HG02870 (cell line): ENCODE measurements at regions not wholly inside any gene's neighbourhood (a gene's known extent, or its start where the extent isn't known, plus 50 kb on each side); places are given as distances from the start of the nearest gene placed in this dataset.
"Not testable (repeated sequence)": the region's sequence is repeated elsewhere in the genome, so short reads cannot be mapped to it uniquely, and the experiment has no call there.

Source experiments
- ATAC-seq: cut with Tn5 transposase; IDR thresholded peaks from one replicate; pipeline ENCODE4 v1.9.1; 2021; ENCODE audit warnings: mild to moderate bottlenecking, moderate library complexity; ENCODE audit not compliant: unreplicated experiment

- no peak for ATAC-seq
Observed at GRCh38 chr12:114504311-114504710, 98.4 kb upstream of the TBX5 start.

GRCh38 chr12:114501474-114501807 is 95.5 kb upstream of the TBX5 start:
- ATAC-seq = no peak

DNA sequence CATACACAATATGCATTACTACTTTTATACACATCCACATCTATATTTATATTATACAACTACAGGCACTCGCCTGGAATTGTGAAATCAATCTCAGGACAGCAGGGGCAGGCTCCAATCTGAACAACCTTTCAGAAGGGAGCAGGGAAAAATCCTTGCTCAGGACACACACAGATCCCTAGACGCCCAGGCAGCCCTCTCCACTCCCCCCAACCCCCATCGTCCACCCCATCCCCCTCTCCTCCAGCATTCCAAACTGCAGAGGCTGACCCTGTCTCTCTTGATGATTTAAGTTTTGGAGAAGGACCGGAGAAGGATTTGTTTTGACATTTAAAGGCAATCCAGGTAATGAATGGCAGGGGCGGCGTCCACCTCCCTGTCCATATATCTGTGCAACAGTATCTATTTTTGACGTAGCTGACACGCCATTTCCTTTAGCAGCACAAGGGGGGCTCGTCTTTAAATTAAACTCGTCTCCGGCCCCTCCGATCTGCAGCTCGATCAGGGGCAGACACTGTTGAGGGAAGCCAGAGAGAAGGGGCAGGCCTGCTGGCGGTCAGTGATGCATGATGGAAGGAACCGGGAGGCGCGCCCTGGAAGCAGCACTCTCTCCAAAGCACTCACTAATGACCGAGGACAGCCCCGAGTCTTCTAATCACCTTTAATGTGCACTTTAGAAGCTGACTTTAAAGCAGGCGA is 95.0 kb upstream of the TBX5 start:
- ATAC-seq = no peak

GRCh38 chr12:114500131-114500530 is 94.2 kb upstream of the TBX5 start:
- no peak for ATAC-seq

GRCh38 chr12:114499338-114499737 is 93.4 kb upstream of the TBX5 start:
- no peak for ATAC-seq

DNA sequence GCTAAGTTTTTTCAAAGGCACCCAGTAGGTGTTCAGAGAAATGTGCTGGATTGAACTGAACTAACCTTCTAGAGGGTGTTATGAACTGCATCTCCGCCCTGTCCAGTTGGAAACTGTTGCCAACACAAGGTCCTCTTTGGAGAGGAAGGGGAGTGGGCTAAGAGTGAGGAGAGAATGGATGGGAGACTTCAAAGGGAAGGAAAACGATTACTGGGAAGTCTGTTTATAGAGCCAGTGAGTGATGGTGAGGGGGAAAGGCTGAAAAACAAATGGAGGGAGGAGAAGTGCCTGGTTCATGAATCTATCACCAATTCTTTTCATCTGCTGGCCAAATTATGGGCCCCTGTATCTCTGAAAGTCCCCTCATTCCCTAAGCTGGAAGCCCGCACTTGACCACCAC is 86.0 kb upstream of the TBX5 start:
- ATAC-seq = no peak

DNA sequence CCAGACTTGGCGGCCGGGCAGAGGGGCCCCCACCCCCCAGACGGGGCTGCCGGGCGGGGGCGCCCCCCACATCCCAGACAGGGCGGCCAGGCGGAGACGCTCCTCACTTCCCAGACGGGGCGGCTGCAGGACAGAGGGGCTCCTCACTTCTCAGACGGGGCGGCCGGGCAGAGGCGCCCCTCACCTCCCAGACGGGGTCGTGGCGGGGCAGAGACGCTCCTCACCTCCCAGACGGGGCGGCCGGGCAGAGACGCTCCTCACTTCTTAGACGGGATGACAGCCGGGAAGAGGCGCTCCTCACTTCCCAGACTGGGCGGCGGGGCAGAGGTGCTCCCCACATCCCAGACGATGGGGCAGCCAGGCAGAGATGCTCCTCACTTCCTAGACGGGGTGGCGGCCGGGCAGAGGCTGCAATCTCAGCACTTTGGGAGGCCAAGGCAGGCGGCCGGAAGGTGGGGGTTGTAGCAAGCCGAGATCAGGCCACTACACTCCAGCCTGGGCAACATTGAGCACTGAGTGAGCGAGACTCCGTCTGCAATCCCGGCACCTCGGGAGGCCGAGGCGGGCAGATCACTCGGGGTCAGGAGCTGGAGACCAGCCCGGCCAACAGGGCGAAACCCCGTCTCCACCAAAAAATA is 79.0 kb upstream of the TBX5 start:
- not testable (repeated sequence) for ATAC-seq

DNA sequence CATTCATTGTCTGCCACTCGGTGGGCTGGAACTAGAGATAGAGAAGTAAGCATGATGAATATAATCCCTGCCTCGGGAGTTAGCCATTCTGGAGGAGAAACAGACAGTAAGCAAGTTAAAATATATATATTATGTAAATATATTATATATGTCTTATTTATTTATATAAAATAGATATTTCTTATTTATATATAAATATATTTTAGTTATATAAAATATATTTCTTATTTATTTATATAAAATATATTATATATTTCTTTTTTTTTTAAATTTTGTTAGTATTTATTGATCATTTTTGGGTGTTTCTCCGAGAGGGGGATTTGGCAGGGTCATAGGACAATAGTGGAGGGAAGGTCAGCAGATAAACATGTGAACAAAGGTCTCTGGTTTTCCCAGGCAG is 78.1 kb upstream of the TBX5 start:
- no peak for ATAC-seq

DNA sequence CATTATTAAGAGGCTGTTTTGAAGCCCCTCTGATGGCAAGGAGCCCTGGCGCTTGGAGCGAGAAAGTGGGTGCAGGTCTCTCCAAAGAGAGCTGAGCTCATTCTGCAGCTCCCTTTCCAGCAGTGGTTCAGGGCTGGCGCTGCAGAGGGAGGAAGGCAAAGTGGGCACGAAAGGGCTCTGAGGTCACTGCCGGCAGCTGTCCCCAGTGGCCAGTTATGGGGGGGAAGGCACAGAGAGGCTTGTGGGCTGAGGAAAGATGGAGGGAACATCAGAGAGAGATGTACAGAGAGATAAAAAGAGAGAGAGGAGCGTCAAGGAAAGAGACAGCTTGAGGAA is 75.2 kb upstream of the TBX5 start:
- no peak for ATAC-seq

GRCh38 chr12:114480337-114481199 is 74.6 kb upstream of the TBX5 start:
- no peak for ATAC-seq

DNA sequence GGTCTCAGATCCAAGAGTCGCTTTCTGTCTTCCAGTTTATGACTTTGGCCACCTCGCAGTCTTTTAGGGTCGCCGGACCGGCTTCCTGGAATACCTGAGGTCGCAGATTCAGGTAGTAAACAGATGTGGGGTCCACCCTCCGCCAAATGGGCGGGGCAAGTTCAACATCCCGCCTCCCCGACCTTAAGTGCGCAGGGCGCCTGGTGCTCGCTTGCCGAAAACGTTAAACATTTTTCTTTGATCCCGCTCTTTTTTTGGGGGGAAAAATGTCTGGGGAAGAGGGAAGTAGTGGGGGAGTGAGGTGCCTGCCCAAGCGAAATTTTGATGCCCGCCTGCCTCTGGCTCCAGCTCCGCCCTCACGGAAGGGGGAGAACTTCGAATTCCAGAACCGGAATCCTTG is 73.9 kb upstream of the TBX5 start:
- no peak for ATAC-seq

DNA sequence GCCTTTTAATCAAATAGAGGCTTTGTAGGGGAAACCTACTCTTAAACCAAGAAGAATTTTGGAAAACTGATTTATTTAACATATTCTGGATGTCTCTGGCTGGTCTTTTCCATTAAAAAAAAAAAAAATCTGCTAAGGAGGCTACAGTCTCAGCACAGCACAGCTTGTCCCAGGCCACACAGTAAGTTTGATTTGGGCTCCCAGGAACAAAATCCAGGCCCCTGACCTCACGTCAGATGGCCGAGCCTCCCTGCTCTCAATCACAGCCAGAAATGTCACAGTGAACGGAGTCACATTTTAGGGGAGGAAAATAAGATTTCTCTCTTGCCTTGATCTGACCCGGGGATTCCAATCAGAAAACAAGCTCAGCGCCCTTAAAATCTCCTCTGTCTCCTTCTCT is 72.9 kb upstream of the TBX5 start:
- ATAC-seq = no peak

GRCh38 chr12:114477989-114478395 is 72.0 kb upstream of the TBX5 start:
- ATAC-seq = no peak

GRCh38 chr12:114476159-114476558 is 70.2 kb upstream of the TBX5 start:
- ATAC-seq = no peak

DNA sequence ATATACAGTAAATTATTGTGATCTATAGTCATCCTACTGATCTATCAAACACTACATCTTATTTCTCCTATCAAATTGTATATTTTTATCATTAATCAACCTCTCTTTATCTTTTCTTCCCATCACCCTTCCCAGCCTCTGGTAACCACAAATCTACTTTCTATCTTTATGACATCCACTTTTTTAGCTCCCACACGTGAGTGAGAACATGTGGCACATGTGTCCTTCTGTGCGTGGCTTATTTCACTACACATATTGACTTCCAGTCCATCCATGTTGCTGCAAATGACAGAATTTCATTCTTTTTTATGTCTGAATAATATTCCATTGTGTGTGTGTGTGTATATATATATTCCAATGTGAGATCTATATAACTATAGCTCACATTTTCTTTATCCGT is 67.8 kb upstream of the TBX5 start:
- ATAC-seq = no peak

DNA sequence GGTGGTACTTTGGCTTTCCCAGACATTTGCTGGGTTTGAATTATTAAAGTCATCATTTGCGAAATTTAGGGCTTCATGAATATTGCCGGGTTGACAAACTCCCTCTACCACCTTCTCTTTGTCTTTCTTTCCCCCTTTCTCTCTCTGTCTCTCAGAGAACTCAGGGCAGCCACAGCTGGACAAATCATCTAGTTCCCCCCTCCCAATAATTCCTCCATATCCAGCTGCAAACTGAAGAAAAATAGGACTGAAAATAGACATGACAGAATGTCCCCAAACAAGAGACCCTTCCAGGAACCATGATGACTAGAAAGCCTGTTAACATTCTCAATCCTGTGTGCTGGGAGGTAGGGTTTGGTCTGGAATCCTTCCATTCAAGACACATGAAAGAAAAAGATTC is 67.1 kb upstream of the TBX5 start:
- ATAC-seq = no peak

- no peak for ATAC-seq
Observed at GRCh38 chr12:114457620-114458019, 51.7 kb upstream of the TBX5 start.
